ENCODE measurements at regions not wholly inside any gene's neighbourhood (a gene's known extent, or its start where the extent isn't known, plus 50 kb on each side); places are given as distances from the start of the nearest gene placed in this dataset.

DNA sequence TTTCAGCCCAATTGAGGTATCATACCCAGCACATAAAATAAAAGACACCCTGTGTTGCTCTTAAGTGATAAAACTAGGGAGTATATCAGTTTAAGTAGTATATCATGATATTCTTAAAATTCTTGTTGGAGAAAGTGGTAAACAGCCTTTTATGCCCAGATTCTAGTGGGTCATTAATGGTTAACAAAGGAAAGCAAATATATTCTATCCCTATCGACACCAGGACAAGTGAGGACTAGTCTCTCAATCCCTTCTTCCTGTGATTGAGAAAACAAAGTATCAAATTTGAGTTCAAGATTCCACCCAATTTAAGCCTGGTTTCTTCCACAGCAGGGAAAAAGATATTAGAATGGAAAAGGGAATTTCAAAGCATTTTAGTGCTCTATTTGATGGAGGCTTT is 142.4 kb upstream of the IL12A start:
- H3K4me3 ChIP-seq (ENCODE audit: low read depth, low read length): no peak overlapping the region
- no peak for DNase-seq (ENCODE audit: low read depth)
- TF ChIP-seq, protein P1, sequence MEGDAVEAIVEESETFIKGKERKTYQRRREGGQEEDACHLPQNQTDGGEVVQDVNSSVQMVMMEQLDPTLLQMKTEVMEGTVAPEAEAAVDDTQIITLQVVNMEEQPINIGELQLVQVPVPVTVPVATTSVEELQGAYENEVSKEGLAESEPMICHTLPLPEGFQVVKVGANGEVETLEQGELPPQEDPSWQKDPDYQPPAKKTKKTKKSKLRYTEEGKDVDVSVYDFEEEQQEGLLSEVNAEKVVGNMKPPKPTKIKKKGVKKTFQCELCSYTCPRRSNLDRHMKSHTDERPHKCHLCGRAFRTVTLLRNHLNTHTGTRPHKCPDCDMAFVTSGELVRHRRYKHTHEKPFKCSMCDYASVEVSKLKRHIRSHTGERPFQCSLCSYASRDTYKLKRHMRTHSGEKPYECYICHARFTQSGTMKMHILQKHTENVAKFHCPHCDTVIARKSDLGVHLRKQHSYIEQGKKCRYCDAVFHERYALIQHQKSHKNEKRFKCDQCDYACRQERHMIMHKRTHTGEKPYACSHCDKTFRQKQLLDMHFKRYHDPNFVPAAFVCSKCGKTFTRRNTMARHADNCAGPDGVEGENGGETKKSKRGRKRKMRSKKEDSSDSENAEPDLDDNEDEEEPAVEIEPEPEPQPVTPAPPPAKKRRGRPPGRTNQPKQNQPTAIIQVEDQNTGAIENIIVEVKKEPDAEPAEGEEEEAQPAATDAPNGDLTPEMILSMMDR (conservative IDR thresholded peaks at IDR 0.05; ENCODE audit: low read depth, low read length): no peak

DNA sequence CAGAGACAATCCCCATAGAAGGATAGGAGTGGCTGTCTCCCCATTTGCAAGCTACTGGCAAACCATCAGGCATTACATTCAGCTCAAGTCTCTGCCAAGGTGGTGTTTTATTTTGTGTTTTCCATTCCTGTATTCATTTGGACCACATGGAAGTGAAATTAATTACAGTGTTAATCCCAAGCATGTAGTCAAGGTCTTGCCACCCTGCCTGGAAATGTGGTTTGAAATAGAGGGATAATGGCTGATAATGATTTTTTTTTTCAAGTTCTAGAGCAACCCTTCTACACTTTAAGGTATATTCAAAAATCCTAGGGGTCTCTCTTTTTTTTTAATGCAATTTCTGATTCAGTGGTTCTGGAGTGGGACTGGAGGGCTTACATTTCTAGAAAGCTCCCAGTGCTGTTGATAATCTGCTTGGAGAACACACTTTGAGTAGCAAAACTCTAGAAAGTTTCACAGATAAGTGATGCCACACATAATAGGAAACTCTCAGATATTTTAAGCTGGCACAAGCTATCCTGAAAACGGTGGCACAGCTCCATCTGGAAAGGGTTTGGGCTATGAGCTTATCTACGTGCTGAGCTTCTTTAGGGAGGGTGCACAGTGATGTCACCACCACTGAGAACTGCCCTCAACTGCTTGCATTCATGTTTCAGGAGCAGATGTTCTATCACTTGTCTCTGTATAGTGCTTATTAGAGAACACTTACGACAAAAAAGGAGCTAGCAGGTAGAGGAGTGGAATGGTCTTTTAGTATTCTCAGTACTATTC is 140.1 kb upstream of the IL12A start:
- no peak overlapping the region for H3K4me3 ChIP-seq (ENCODE audit: low read depth, low read length)
- no peak for DNase-seq (ENCODE audit: low read depth)
- TF ChIP-seq, protein P1 (conservative IDR thresholded peaks at IDR 0.05; ENCODE audit: low read depth, low read length): no peak

DNA sequence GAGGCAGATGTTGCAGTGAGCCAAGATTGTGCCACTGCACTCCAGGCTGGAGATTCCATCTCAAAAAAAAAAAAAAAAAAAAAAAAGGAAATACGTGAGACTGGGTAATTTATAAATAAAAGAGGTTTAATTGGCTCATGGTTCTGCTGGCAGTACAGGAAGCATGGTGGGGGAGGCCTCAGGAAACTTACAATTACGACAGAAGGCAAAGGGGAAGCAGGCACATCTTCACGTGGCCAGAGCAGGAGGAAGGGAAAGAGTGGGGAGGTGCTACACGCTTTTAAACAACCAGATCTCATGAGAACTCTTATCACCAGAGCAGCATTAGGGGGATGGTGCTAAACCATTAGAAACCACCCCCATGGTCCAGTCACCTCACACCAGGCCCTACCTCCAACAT is 138.2 kb upstream of the IL12A start:
- H3K4me3 ChIP-seq (ENCODE audit: low read depth, low read length): no peak overlapping the region
- DNase-seq (ENCODE audit: low read depth): no peak
- TF ChIP-seq, protein P1 (conservative IDR thresholded peaks at IDR 0.05; ENCODE audit: low read depth, low read length): no peak

DNA sequence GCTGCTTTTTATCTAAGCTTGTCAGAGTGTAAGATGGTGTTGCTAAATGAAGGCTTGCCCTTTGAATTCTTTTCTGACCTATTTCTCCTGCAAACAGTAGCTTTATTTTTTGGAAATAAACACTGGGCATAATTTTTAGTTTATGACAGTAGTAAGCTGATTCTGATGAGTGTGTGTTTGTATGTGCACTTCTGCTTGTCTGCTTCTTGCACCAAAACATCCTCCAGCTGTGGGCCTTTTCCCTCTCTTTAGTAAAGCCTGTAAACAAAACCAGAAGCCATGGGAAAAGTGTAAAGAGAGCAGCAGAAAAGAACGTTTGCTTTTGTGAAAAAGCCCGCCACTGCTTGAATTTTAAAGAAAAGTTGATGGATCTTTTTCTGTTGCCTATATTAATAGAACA is 136.4 kb upstream of the IL12A start:
- TF ChIP-seq, protein P1 (conservative IDR thresholded peaks at IDR 0.05; ENCODE audit: low read depth, low read length): no peak
- no peak for DNase-seq (ENCODE audit: low read depth)
- no peak overlapping the region for H3K4me3 ChIP-seq (ENCODE audit: low read depth, low read length)

DNA sequence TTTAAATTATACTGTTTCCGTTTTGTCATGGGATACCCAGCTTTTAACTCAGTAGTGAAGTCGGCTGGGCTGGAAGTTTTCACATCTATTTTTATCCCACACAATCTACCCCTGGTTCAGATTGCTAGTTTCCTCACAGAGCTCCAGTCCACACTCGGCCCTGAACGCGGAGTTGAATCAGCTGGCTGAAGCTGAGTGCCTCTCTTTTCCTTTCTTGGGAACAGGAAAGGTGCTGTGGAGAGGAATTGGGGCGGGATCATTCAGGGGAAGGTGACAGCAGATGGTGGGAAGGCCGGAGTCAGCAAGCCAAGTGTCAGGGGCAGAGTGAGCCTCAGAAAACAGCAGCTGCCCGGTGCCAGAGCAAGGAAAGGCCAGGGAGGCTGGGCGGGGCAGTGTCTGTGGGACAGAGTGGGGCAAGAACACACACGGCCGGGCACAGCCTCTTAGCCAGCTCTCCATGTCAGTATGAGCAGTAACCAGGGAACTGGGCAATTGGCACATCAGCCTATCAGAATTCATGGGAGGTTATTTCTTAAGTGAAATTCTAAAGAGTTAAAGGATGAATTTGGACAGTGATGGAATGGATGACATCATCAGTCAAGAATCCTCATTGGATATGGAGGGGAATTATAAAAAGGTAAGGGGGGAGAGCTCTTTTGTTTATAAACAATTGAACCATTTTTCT is 135.7 kb upstream of the IL12A start:
- DNase-seq (ENCODE audit: low read depth): no peak
- TF ChIP-seq, protein P1 (conservative IDR thresholded peaks at IDR 0.05; ENCODE audit: low read depth, low read length): no peak
- peak overlapping the region; percentile 30 for H3K4me3 ChIP-seq (ENCODE audit: low read depth, low read length)

DNA sequence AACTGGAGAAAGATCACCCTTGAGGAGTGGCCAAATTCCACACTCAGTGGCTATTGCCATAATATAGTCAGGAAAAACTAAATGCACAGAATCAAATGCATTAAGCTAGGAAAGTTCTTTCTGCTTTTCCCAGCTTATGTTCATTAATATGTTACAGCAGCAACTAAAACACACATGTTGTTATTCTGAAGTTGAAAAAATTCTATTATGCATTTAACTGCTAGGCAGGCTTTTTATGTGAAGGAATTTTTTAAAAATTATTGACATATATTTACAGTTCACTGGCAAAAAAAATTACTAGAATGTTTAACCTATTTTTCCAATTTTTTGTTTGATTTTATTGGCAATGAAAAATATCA is 135.2 kb upstream of the IL12A start:
- no peak for DNase-seq (ENCODE audit: low read depth)
- no peak overlapping the region for H3K4me3 ChIP-seq (ENCODE audit: low read depth, low read length)
- TF ChIP-seq, protein P1 (conservative IDR thresholded peaks at IDR 0.05; ENCODE audit: low read depth, low read length): no peak
